GM12878 (cell line): ENCODE measurements at regions not wholly inside any gene's neighbourhood (a gene's known extent, or its start where the extent isn't known, plus 50 kb on each side); places are given as distances from the start of the nearest gene placed in this dataset.

Experiments
- ATAC-seq: fragments of 200-7000 bp; cut with Tn5 transposase; 3 replicates; pipeline ENCODE4 v1.9.1; 2020; ENCODE audit warnings: mild to moderate bottlenecking, moderate library complexity
- BruUV-seq: library from RNA; stranded (reverse); fragments of 400-500 nt; replicated peaks from 2 replicates; lab custom pipeline; 2021; lab: Mats Ljungman, UMichigan
- CTCF ChIA-PET: fragments of 300-600 bp; sonication (Branson Sonifier 250); formaldehyde crosslinking; extraction: SDS; loops from one replicate; lab custom pipeline; 2021; ENCODE audit warnings: inconsistent platforms; lab: Yijun Ruan, JAX
- POLR2A ChIA-PET: fragments of 350-600 bp; formaldehyde crosslinking; extraction: SDS; loops from one replicate; lab custom pipeline; 2021; ENCODE audit warnings: inconsistent platforms; lab: Charles Lee
- RAD21 ChIA-PET: fragments of 300-600 bp; sonication (Branson Sonifier 250); formaldehyde crosslinking; loops from one replicate; lab custom pipeline; 2023; ENCODE audit warnings: antibody characterized with exemption; ENCODE audit not compliant: unreplicated experiment; lab: Charles Lee
- SMC1A ChIA-PET: fragments of 300-600 bp; sonication (Branson Sonifier 250); formaldehyde crosslinking; loops from one replicate; lab custom pipeline; 2023; ENCODE audit not compliant: unreplicated experiment, uncharacterized antibody; lab: Charles Lee
- DNase-seq: peaks from one replicate; pipeline ENCODE4 v3.0.0-alpha.2; 2011; ENCODE audit warnings: low read depth, low spot score
- FAIRE-seq: peaks from 3 replicates; lab custom pipeline; 2011; peaks lifted over from hg19 to GRCh38; lab: Jason Lieb, UNC
- H2AFZ ChIP-seq: 2 replicates; pipeline ENCODE4 v1.6.0; 2011; ENCODE audit warnings: low read depth, low read length, control low read depth; ENCODE audit not compliant: control insufficient read depth
- H3K27ac ChIP-seq: 2 replicates; pipeline ENCODE4 v1.5.1; 2011; ENCODE audit warnings: control low read depth; ENCODE audit not compliant: control insufficient read depth, insufficient read depth
- H3K27me3 ChIP-seq, 2 experiments: replicated peaks in 1 of 2; 2 replicates each; pipeline versions ENCODE4 v1.6.0 to v1.6.1; 2011; ENCODE audit warnings: low read length in 1 of 2; ENCODE audit not compliant: control insufficient read depth in 2 of 2, insufficient read depth in 2 of 2
- H3K36me3 ChIP-seq, 2 experiments: 2 replicates each; pipeline ENCODE4 v1.5.1; 2011; ENCODE audit warnings: low read length in 1 of 2; ENCODE audit not compliant: control insufficient read depth in 2 of 2, insufficient read depth in 2 of 2
- H3K4me1 ChIP-seq: 2 replicates; pipeline ENCODE4 v1.6.1; 2011; ENCODE audit warnings: mild to moderate bottlenecking, low read length, moderate library complexity, mixed read lengths; ENCODE audit not compliant: control insufficient read depth, insufficient read depth
- H3K4me2 ChIP-seq: 2 replicates; pipeline ENCODE4 v1.6.0; 2011; ENCODE audit warnings: control low read depth; ENCODE audit not compliant: control insufficient read depth, insufficient read depth
- H3K4me3 ChIP-seq: fragments of 200-600 bp; sonication (generic); 2 replicates; pipeline ENCODE4 v1.5.1; 2016
- H3K79me2 ChIP-seq: 2 replicates; pipeline ENCODE4 v1.6.0; 2011; ENCODE audit warnings: low read length; ENCODE audit not compliant: control insufficient read depth, insufficient read depth
- H3K9ac ChIP-seq: 2 replicates; pipeline ENCODE4 v1.8.0; 2011; ENCODE audit warnings: low read length, control low read depth, mixed read lengths; ENCODE audit not compliant: control insufficient read depth, insufficient read depth
- H3K9me3 ChIP-seq: replicated peaks from 3 replicates; pipeline ENCODE4 v1.5.1; 2011; ENCODE audit warnings: mild to moderate bottlenecking, low read length; ENCODE audit not compliant: control insufficient read depth, insufficient read depth
- H4K20me1 ChIP-seq: 2 replicates; pipeline ENCODE4 v1.6.0; 2011; ENCODE audit not compliant: control insufficient read depth, insufficient read depth
- SKIL ChIP-seq: fragments of 450-650 bp; IDR thresholded peaks from 2 replicates; pipeline ENCODE4 v1.6.1; 2017; ENCODE audit warnings: mild to moderate bottlenecking, low read depth, inconsistent platforms; ENCODE audit not compliant: poor library complexity, severe bottlenecking
- ZBTB33 ChIP-seq: fragments of 450-650 bp; IDR thresholded peaks from 2 replicates; pipeline ENCODE4 v1.6.1; 2017; ENCODE audit warnings: mild to moderate bottlenecking
- WGBS: methylation state at CpG from one replicate; pipeline ENCODE4 v1.1.6; 2016; ENCODE audit warnings: low lambda C conversion rate; ENCODE audit not compliant: insufficient replicate concordance, insufficient coverage; ENCODE audit errors: missing lambda C conversion rate; 5-methylcytosine and 5-hydroxymethylcytosine counted together
- in situ Hi-C: fragments of 300-500 bp; cut with MboI; formaldehyde crosslinking; loops from 9 replicates; pipeline ENCODE4 v1.14.3; 2018; ENCODE audit warnings: mixed read lengths
- intact Hi-C: fragments of 100-400 bp; cut with micrococcal nuclease; formaldehyde crosslinking; loops from one replicate; pipeline ENCODE4 v1.14.2; 2022; ENCODE audit not compliant: unreplicated experiment

- Histone ChIP-seq H3K27me3 (no peaks in the 10 kb centered on the region), H3K36me3 (no peaks in the 10 kb centered on the region), H3K9ac (no peak overlapping the region), H3K27ac (no peak overlapping the region), H2AFZ (no peak overlapping the region), H3K79me2 (no peaks in the 10 kb centered on the region), H3K4me2 (no peak overlapping the region), H3K9me3 (peaks cover 2% of the 10 kb centered on the region; the same call in 1 of the 3 replicates), H3K4me3 (no peak overlapping the region), H3K4me1 (no peaks in the 10 kb centered on the region), H4K20me1 (no peaks in the 10 kb centered on the region)
- ChIA-PET CTCF (no interaction called here), SMC1A (no interaction called here), RAD21 (no interaction called here), POLR2A (interaction anchor here (0.6 kb wide), 1 partner anchor 992 kb away, joined by 6 read pairs; no protein-coding TSS in a partner anchor)
- in situ Hi-C loops: no loop called here
- no peak for ATAC-seq
- 50% methylated on average over 1 of the region's 1 CpG for WGBS
- BruUV-seq: no TSS peak
- no peak for FAIRE-seq
- TF ChIP-seq ZBTB33 (no peak), SKIL (no peak)
- DNase-seq: no peak
- intact Hi-C loops: no loop called here
Observed at GRCh38 chr7:156224833-156225225, 412.6 kb upstream of the SHH start.
